Iris pigment epithelial cell (primary cell): ENCODE measurements at regions not wholly inside any gene's neighbourhood (a gene's known extent, or its start where the extent isn't known, plus 50 kb on each side); places are given as distances from the start of the nearest gene placed in this dataset.
"Not testable (repeated sequence)": the region's sequence is repeated elsewhere in the genome, so short reads cannot be mapped to it uniquely, and the experiment has no call there.

Source experiments
- DNase-seq: peaks from one replicate; pipeline ENCODE4 v3.0.0-alpha.2; 2011; ENCODE audit warnings: low read depth

DNA sequence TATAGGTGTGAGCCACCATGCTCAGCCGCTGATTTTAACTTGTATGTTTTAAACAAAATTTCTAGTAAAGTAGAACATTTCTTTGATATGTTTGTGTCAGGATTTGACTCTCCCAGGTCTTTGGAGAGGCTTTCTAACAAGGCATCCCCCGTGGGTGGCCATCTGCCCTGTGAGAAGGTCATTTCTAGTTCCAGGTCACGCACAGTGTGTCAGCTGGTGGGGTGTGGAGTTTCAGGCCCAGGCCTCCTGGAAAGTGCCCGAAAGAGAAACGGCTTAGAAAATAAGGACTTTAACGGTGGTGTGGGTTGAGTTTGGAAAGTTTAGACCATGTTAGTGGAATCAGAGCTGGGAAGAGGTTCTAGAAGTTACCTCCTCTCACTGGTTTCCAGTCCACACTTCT lies 61.0 kb downstream of the SPDYE17 start:
- not testable (repeated sequence) for DNase-seq

DNA sequence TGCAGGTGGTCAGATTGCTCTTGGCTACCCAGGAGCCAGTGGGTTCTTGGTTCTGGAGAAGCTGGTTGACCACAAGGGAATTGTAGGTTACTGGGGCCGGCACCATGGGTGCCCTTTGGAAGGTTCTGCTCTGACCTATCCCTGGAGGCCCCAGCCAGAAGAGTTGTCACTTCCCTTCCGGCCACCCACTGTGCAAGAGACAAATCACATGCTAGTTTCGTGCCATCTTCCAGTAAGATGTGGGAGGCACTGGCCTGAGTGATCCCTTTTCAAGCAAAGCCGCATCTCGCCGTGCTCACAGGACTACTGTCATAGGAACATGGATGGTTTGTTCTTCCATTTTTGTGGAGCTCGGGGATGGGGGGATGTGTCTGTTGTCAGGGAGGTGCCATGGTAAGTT lies 62.3 kb downstream of the SPDYE17 start:
- not testable (repeated sequence) for DNase-seq

DNA sequence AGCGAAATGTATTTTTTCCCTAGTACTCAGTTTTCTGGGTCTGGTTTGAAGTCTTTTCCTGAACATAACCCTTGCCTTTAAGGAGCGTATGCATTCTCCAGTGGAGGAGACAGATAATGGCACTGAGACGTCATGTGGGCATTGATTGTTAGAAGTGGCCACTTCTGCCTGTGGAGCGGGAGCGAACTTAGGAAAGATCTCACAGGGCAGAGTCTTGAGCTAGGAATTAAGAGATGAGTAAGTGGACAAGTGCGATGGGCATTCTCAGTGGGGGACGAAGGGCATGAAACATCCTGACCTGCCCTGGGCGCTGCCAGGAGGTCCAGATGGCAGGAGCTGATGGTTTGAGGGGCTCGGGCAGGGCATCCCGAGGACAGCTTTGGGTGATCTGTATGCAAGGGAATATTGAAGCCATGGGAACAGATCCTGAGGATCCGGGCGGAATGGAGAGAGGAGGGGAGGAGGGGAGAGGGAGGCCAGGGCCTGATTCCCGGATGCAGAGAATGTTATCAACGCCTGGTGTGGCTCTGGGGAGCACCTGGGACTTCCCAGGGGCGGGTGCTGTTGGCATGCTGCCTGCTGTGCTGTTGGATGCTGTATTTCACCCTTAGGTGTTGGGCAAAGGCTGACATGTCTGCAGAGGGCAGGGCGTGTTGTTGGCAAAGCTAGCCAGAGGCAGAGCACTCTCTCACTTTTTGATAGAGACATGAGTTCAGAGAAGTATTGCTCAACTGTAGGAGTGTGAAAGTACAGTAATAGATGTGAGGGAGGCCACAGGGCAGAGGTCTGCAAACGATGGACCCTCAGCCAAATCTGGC lies 66.2 kb downstream of the SPDYE17 start:
- not testable (repeated sequence) for DNase-seq

DNA sequence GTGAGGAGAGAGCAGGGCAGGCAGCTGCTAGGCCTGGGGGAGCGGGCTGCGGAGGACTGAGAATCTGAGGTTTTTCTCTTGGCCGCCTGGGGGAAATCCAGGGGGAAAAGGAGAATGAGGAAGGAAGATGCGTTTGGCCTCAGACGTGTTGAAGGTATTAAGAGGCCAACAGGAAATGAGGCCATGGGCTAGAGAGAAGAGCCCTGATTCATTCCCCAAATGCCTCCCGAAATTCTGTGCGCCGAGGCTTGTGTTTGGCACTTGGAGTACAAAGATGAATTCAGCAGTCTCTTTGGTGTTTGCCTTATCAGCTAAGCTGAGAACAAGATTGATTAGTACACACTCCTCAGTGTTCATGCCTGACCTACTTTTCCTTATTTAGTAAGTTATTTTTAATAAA lies 68.1 kb downstream of the SPDYE17 start:
- not testable (repeated sequence) for DNase-seq

DNA sequence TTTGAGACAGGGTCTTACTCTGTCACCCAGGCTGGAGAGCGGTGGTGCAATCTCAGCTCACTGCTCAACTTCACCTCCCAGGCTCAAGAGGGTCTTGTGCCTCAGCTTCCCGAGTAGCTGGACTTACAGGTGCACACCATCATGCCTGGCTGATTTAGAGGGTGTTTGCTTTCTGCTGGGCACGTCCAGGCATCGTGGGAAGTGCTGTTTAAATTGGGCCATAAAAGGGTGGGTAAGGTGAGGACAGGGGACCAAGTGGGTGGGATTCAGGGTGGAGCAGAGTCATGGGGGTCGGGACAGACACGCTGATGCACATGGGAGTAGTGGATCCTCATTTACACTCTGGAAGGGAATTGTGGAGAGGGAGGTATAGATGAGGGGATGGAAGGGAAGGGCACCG lies 69.1 kb downstream of the SPDYE17 start:
- not testable (repeated sequence) for DNase-seq

DNA sequence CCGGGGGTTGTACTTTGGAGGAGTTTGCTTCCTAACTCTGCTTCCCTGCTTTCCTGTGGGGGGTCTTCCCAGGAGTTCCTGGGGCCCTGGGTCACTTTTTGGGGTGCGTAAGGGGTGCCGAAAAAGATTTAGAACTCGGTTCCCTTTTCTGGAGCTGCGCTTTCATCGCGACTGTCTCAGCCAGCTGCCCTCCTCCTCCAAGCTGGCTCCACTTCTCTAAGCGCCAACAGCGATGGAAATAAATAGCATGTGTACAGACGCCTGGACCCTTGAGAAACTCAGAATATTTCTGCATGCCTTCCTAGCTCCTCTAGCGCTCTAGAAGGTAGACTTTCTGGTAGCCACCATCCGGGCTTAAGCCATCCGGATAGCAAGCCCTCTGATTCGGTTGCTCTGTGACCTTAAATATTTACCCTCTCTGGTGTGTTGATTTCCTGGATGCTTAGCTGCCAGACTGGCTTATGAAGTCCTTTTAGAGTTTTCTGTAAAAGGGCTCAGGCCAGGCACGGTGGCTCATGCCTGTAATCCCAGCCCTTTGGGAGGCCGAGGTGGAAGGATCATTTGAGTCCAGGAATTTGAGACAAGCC lies 71.7 kb downstream of the SPDYE17 start:
- not testable (repeated sequence) for DNase-seq

DNA sequence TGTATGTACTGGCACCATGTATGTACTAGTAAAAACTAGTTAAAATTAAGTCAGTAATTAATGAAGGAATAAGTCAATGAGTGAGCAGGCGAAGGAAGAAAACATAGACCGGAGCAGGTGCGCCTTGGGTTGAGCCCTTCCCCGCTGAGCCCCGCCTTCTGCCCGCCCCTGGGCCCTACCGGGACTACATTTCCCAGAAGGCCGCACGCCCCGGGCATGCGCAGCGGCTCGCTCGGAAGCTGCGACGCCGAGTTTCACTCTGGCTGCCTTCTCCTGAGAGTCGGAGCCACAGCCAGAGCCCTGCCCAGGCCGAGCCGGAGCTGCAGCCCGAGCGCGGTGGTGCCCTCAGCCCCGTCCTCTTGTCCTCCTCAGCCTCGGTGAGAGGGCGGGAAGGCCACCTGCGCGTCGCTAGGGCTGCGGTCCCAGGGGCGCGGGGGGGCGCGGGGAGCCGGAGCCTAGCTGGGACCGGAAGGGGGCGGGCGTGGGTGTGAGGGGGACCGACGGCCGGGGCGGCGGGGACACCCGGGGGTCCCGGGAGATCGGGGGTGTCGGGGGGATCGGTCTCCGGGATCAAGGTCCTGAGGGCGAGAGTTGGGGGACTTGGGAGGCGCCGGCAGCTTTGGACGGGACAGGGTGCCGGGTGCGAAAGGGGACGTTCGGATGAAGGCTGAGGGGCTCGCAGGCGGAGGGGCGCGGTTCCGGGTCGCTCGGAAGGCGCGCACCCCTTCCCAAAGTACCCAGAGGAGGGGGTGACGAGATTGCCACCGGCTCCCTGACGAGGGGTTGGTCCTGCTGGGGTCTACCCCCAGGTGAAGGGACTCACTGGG lies 72.4 kb downstream of the SPDYE17 start:
- DNase-seq: not testable (repeated sequence)

DNA sequence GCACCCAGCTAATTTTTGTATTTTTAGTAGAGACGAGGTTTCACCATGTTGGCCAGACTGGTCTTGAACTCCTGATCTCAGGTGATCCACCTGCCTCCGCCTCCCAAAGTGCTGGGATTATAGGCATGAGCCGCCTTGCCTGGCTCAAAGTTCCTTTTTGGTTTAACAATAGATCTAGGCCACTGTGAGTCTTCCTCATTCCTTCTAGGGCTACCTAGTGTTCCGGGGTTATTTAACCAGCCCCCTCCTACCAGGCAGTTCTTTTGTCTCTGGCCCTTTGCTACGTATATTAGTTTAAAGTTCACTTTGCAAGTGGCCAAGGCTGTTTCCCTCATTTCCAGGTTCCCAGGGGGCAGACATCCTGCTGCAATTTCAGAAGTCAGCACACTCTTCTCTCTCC lies 75.6 kb downstream of the SPDYE17 start:
- DNase-seq: not testable (repeated sequence)

DNA sequence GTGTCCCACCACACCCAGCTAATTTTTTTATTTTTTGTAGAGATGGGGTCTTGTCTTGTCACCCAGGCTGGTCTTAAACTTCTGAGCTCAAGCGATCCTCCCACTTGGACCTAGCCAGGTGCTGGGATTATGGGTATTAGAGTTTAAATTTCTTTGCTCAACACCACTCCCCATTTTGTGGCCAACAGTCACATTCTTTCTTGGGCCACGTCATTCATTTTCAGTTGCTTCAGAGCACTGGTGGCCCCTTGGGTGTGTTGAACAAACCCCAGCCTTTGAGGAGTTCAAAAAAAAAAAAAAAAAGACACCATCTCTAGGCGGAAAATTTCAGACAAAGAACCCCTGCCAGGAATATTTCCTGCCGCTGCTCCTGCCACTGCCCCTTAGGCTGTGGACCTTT lies 77.0 kb downstream of the SPDYE17 start:
- DNase-seq: not testable (repeated sequence)

DNA sequence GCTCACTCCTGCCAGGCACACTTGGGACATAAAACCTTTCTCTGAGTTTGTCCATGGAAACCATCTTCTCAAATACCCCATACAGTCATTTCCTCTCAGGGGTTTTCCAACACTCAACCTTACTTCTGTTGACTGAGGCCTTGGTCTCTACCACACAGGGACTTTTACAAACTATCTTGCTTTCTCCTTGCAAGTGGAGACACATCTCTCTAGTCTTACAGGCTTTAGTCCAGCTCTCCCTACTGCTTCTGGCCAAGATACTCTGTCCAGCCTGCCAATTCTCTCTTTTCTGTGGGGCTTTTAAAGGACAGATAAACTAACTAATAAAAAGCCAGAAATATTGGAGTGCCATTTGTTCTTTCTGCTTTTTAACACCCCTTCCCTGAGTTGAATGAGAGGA lies 87.6 kb downstream of the SPDYE17 start:
- not testable (repeated sequence) for DNase-seq

DNA sequence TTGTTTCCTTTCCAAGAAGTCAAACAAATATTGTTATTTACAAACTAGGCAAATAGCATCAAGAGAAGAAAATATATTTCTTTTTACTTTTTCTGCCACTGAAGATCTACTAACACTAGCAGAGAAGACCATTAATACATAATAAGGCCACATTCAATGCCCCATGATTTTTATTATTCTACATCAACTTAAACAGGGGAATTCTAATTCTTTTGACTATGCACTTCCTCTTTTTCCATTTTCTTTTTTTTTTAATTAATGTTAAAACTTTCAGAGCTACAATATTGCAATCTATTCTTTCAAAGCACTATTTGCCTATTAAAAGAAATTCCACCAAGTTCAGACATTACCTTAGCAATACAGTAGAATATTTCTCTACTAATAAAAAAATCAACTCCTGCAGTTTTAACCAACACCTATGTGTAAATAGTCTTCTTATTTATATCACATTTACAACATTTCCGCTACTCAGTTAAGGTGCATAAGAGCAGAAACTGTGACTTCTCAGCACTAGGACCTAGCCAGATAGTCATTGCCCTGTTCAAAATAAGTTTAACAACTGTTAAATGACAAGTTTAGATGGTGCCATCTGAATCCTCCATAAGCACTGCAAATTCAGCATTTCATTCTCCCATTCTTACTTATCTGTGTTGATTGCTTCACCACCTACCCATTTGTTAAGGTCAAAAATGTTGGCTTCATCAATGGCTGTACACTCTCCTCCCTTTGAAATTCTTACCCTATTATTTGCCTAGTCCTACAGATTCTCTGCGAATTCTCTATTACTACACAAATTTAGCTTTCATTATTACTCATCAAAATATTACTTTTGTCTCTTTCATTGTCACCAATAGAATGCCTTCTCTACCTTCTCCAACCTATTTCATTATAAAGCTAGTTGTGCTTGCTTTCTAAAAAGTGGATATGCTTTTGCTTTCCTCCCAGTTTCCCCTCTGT lies 90.1 kb downstream of the SPDYE17 start:
- DNase-seq: not testable (repeated sequence)

DNA sequence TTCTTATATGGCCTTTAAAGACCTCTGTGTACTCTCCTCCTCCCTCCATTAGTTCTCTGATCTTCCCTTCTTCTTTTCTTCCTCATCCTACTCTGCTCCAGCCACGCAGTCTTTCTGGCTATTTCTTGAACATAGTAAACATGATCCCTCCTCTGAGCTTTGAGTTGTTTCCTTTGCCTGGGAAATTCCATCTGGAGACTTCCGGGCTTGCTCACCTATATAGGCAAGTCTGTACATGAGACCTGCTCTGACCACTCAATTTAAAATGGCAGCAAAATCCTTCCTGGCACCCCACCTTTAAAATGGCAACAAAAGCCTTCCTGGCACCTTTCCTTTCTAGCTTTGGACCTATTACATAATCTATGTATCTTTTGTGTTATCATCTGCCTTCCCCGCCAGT lies 94.4 kb downstream of the SPDYE17 start:
- not testable (repeated sequence) for DNase-seq

DNA sequence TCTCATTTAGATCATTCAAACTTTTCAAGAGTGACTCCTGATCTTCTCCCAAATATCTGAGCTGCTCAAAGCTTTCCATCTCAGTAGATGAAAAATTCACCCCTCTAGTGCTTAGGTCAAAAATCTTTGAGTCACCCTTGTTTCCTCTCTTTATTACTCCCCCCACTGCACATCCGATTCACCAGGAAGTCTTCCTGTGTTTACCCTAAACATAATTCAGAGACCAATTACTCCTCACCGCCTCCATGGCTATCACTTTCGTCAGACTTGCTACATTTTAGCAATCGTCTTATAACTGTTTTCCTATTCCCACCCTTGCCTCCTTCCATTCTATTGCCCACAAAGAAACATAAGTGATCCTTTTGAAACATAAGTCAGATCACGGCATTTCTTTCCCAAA lies 94.8 kb downstream of the SPDYE17 start:
- not testable (repeated sequence) for DNase-seq

DNA sequence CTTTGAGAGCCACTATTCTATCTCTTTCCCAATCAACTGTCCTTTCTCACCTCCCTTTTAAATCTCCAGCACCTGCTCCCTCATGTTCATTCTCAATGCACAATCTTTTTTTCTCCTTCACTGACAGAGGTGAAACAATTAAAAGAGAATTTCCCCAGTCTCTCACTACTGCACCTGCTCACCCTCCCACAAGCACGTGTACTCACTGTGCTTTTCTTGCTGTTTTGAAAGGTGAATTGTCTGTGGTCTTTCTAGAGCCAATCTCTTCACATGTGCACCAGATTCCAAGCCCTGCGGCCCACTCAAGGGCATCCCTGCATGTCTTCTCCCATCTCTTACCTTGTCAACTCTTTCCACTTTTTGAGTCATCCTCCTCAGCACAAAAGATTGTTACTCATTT lies 95.8 kb downstream of the SPDYE17 start:
- DNase-seq: not testable (repeated sequence)

DNA sequence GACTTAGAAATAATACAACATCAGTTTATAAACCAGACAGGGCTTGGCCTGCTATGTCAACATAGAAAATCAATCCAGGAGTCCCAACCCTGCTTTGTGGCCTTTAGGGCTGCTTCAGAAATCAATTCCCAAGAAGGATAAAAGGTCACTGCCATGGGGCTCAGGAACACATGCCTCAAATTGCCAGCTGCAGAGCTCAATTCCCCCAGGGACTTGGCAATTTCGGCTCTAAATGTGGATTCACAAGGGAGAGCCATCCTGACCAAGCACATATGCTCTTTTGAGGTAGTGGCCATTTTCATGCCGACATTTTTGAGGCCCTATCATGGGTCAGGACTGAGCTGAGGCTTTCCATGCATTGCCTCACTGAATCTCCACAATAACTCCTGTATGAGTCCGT lies 97.5 kb downstream of the SPDYE17 start:
- not testable (repeated sequence) for DNase-seq

DNA sequence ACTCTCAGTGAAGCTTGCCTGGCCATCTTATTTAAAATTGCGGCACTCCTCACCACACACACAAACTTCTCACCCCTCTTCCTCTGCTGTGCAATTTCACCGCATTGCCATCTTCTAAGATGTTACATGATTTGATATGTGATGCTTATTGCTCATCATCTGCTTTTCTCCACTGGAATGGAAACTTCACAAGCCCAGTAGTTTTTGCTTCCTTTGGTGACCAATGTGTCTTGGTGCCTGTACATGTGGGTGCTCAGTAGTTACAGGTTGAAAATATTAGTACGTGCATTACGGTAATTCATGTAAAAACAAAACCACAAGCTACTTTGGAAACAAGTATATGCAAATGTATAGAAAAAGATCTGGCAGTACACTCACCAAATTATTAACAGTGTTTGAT lies 99.2 kb downstream of the SPDYE17 start:
- DNase-seq: not testable (repeated sequence)

DNA sequence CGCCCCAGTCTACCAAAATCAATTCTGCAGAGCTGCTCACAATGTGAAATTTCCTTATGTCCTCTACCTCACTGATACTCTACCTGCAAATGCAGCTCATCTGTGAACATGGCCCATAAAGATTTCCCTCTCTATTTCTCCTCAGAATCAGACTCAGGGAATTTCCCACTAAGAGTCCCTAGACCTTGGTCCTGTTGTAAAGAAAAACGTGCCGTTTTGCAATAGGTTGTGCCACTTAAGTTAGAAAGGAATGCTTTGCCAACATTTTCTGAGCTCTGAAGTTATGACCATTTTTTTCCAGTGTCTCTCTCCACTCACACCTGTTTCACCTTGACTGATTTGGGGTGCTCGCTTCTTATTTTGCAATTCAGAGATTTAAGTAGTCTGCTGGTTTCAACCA lies 100.7 kb downstream of the SPDYE17 start:
- not testable (repeated sequence) for DNase-seq

DNA sequence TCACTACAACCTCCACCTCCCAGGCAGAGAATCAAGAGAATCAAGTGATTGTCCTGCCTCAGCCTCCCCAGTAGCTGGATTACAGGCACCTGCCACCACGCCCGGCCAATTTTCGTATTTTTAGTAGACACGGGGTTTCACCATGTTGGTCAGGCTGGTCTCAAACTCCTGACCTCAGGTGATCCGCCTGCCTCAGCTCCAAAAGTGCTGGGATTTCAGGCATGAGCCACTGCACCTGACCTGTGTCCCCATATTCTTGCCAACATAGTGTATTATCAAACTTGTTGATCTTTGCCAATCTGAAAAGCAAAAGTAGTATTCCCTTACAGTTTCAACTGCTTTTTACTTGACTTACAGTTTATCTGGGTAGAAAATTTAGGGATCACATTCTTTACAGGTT lies 101.7 kb downstream of the SPDYE17 start:
- DNase-seq: not testable (repeated sequence)

DNA sequence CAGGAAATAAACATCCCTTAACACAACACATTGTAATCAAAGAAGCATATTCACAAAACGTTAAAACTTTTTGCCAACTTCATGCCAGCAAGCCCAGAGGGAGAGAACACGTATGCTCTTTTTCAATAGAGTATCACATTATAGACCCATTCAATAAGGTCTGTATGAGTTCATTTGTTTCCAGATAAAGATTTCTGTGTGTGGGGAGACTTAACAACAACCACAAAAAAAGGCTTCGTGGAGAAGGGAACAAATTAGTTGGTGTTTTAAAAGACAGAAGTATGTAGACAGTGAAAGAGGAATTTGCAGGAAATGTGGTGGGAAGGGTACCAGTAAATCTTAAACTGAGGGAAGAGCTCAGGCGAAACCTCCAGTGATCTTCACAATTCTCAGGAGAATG lies 103.4 kb downstream of the SPDYE17 start:
- not testable (repeated sequence) for DNase-seq

DNA sequence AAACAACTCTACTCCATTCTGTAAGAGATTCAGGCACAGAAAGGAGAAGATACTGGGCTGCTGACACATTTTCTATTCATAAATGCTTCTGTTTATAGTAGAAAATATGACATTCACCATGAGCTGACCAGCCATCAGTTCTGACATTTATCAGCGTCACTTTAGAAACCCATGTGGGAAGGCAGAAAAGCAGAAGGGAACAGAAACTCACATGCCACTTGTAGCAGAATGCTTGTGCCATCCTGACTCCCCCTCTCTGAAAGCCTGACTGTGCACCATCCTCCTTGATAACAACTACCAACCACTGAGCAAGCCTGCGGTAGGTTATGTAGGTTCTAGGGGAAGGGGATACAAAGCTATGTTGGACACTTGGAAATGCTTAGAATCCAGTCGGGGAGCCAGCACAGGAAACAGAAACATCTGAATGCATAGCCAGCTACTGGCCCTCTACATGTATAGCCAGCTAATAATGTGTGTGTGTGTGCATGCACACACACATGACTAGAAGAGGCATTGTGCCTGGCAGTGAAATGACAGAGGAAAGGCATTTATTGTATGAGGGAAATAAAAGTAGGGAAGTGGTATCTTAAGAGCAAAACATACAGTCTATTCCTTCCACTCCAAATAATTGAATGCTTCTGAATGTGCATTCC lies 104.3 kb downstream of the SPDYE17 start:
- DNase-seq: not testable (repeated sequence)

DNA sequence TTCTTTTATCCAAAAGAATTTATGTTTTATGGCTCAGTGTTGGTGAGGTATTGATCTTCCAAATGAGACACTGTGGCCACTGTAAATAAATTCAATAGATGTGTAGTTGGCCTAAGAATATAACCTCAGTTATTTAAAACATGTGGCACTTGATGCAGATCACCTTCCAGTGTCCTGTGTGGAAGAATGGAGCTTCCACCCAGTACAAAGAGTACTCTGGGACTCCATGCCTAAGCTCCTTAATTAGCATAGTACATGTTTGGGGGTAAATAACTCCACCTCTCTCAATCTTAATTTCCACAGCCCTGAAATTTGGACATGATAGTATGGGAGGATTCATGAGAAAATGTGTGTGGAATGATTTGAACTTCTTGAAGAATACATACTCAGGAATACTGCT lies 105.7 kb downstream of the SPDYE17 start:
- not testable (repeated sequence) for DNase-seq
